IMR-90 (cell line): ENCODE measurements at regions not wholly inside any gene's neighbourhood (a gene's known extent, or its start where the extent isn't known, plus 50 kb on each side); places are given as distances from the start of the nearest gene placed in this dataset.

Experiments
- ATAC-seq: fragments of 200-7000 bp; cut with Tn5 transposase; 2 replicates; pipeline ENCODE4 v1.9.1; 2020; ENCODE audit warnings: low read depth, mild to moderate bottlenecking, moderate library complexity
- BruUV-seq: library from RNA; stranded (reverse); fragments of 400-500 nt; replicated peaks from 2 replicates; lab custom pipeline; 2021; lab: Mats Ljungman, UMichigan
- CTCF ChIA-PET: fragments of 300-600 bp; formaldehyde crosslinking; extraction: SDS; loops from one replicate; lab custom pipeline; 2021; ENCODE audit warnings: antibody characterized with exemption; lab: Yijun Ruan, JAX
- POLR2A ChIA-PET: fragments of 300-600 bp; sonication (Branson Sonifier 250); formaldehyde crosslinking; loops from one replicate; lab custom pipeline; 2022; ENCODE audit warnings: antibody characterized with exemption; ENCODE audit not compliant: unreplicated experiment; lab: Charles Lee
- DNase-seq: peaks from one replicate; pipeline ENCODE4 v3.0.0; 2013
- H2AFZ ChIP-seq: replicated peaks from 2 replicates; pipeline ENCODE3; 2013; ENCODE audit warnings: low read length, mild to moderate bottlenecking; ENCODE audit not compliant: poor library complexity
- H2AK5ac ChIP-seq: 2 replicates; pipeline ENCODE4 v1.6.1; 2013; ENCODE audit warnings: low read depth, low read length, inconsistent platforms
- H2AK9ac ChIP-seq: replicated peaks from 2 replicates; pipeline ENCODE3; 2013; ENCODE audit warnings: mild to moderate bottlenecking, low read depth, low read length, moderate library complexity; ENCODE audit not compliant: poor library complexity
- H2BK120ac ChIP-seq: 2 replicates; pipeline ENCODE4 v1.6.1; 2013; ENCODE audit warnings: low read depth, low read length, inconsistent platforms
- H2BK15ac ChIP-seq: 3 replicates; pipeline ENCODE4 v1.6.1; 2013; ENCODE audit warnings: low read depth, low read length, inconsistent platforms
- H2BK20ac ChIP-seq: 2 replicates; pipeline ENCODE4 v1.6.1; 2013; ENCODE audit warnings: low read depth, mild to moderate bottlenecking, inconsistent platforms, low read length, moderate library complexity
- H2BK5ac ChIP-seq: 2 replicates; pipeline ENCODE4 v1.6.1; 2013; ENCODE audit warnings: mild to moderate bottlenecking, low read depth, low read length, inconsistent platforms; ENCODE audit not compliant: poor library complexity, severe bottlenecking
- H3K14ac ChIP-seq: replicated peaks from 2 replicates; pipeline ENCODE4 v1.6.1; 2013; ENCODE audit warnings: low read depth, low read length, inconsistent platforms
- H3K18ac ChIP-seq: 2 replicates; pipeline ENCODE4 v1.6.1; 2013; ENCODE audit warnings: low read depth, low read length, control low read depth
- H3K23ac ChIP-seq: 2 replicates; pipeline ENCODE4 v1.6.1; 2013; ENCODE audit warnings: low read depth, low read length, inconsistent platforms
- H3K27ac ChIP-seq: 2 replicates; pipeline ENCODE4 v1.5.1; 2013; ENCODE audit warnings: mild to moderate bottlenecking, control low read depth, low read length; ENCODE audit not compliant: insufficient read depth
- H3K27me3 ChIP-seq: 2 replicates; pipeline ENCODE4 v1.6.1; 2013; ENCODE audit warnings: low read length; ENCODE audit not compliant: control insufficient read depth, insufficient read depth
- H3K36me3 ChIP-seq: 2 replicates; pipeline ENCODE4 v1.6.1; 2013; ENCODE audit warnings: low read length, mixed read lengths; ENCODE audit not compliant: control insufficient read depth, insufficient read depth
- H3K4ac ChIP-seq: 2 replicates; pipeline ENCODE4 v1.6.1; 2013; ENCODE audit warnings: low read depth, low read length, inconsistent platforms
- H3K4me1 ChIP-seq: 2 replicates; pipeline ENCODE4 v1.6.1; 2013; ENCODE audit warnings: low read length, mixed read lengths; ENCODE audit not compliant: control insufficient read depth, insufficient read depth
- H3K4me2 ChIP-seq: 2 replicates; pipeline ENCODE4 v1.6.1; 2013; ENCODE audit warnings: low read depth, mild to moderate bottlenecking, control low read depth, low read length, moderate library complexity
- H3K4me3 ChIP-seq: 2 replicates; pipeline ENCODE4 v1.5.1; 2013; ENCODE audit warnings: low read depth, mild to moderate bottlenecking, control low read depth, low read length, moderate library complexity; ENCODE audit not compliant: insufficient read depth
- H3K56ac ChIP-seq: 2 replicates; pipeline ENCODE4 v1.6.1; 2013; ENCODE audit warnings: low read length, inconsistent platforms; ENCODE audit not compliant: insufficient read depth; ENCODE audit errors: extremely low read depth
- H3K79me1 ChIP-seq, 2 experiments: 2 replicates each; pipeline ENCODE4 v1.6.1; 2013; ENCODE audit warnings: low read length in 2 of 2, inconsistent platforms in 1 of 2, low read depth in 1 of 2
- H3K9ac ChIP-seq: 2 replicates; pipeline ENCODE4 v1.6.1; 2013; ENCODE audit warnings: low read depth, low read length, control low read depth
- H3K9me1 ChIP-seq: 2 replicates; pipeline ENCODE4 v1.6.1; 2013; ENCODE audit warnings: low read length, inconsistent platforms; ENCODE audit not compliant: insufficient read depth
- H3K9me3 ChIP-seq: 2 replicates; pipeline ENCODE4 v1.6.1; 2013; ENCODE audit warnings: low read length; ENCODE audit not compliant: control insufficient read depth, insufficient read depth
- H4K20me1 ChIP-seq: 2 replicates; pipeline ENCODE4 v1.6.1; 2013; ENCODE audit warnings: low read length, inconsistent platforms; ENCODE audit not compliant: insufficient read depth
- H4K5ac ChIP-seq: 2 replicates; pipeline ENCODE4 v1.6.1; 2013; ENCODE audit warnings: mild to moderate bottlenecking, low read depth, low read length, control low read depth
- H4K8ac ChIP-seq, 2 experiments: 2 replicates each; pipeline ENCODE4 v1.6.1; 2013; ENCODE audit warnings: low read depth in 2 of 2, low read length in 2 of 2, control low read depth in 1 of 2, inconsistent platforms in 1 of 2
- H4K91ac ChIP-seq: 2 replicates; pipeline ENCODE4 v1.6.1; 2013; ENCODE audit warnings: low read depth, low read length, inconsistent platforms; ENCODE audit not compliant: insufficient read depth
- BHLHE40 ChIP-seq: fragments of 150-350 bp; IDR thresholded peaks from 2 replicates; pipeline ENCODE4 v1.6.1; 2016; ENCODE audit warnings: mild to moderate bottlenecking, low read depth, low read length
- CEBPB ChIP-seq: IDR thresholded peaks from 2 replicates; pipeline ENCODE4 v1.6.1; 2012; ENCODE audit warnings: low read depth, low read length, improper control_type of control experiment
- CHD1 ChIP-seq: IDR thresholded peaks from 2 replicates; pipeline ENCODE4 v1.6.1; 2012; ENCODE audit warnings: low read depth, low read length, improper control_type of control experiment
- ELK1 ChIP-seq: fragments of 150-350 bp; IDR thresholded peaks from 2 replicates; pipeline ENCODE4 v1.6.1; 2016; ENCODE audit warnings: low read depth, mild to moderate bottlenecking, low read length, moderate library complexity, borderline replicate concordance
- FOS ChIP-seq: fragments of 150-350 bp; IDR thresholded peaks from 2 replicates; pipeline ENCODE4 v1.6.1; 2016; ENCODE audit warnings: low read depth, low read length
- MAFK ChIP-seq: IDR thresholded peaks from 2 replicates; pipeline ENCODE4 v1.6.1; 2012; ENCODE audit warnings: low read depth, low read length, improper control_type of control experiment
- MAZ ChIP-seq: IDR thresholded peaks from 2 replicates; pipeline ENCODE4 v1.6.1; 2012; ENCODE audit warnings: low read depth, mild to moderate bottlenecking, low read length, improper control_type of control experiment, moderate library complexity, borderline replicate concordance
- MXI1 ChIP-seq: IDR thresholded peaks from 2 replicates; pipeline ENCODE4 v1.6.1; 2012; ENCODE audit warnings: low read depth, mild to moderate bottlenecking, low read length, moderate library complexity, borderline replicate concordance
- NFE2L2 ChIP-seq: fragments of 150-350 bp; IDR thresholded peaks from 2 replicates; pipeline ENCODE4 v1.6.1; 2016; ENCODE audit warnings: low read depth, mild to moderate bottlenecking, low read length
- POLR2A ChIP-seq: IDR thresholded peaks from 2 replicates; pipeline ENCODE4 v1.6.1; 2012; ENCODE audit warnings: mild to moderate bottlenecking, low read depth, low read length
- RAD21 ChIP-seq: IDR thresholded peaks from 2 replicates; pipeline ENCODE4 v1.6.1; 2012; ENCODE audit warnings: low read length, improper control_type of control experiment
- RCOR1 ChIP-seq: IDR thresholded peaks from 2 replicates; pipeline ENCODE4 v1.6.1; 2012; ENCODE audit warnings: mild to moderate bottlenecking, low read length, improper control_type of control experiment; ENCODE audit not compliant: insufficient replicate concordance
- RFX5 ChIP-seq: IDR thresholded peaks from 2 replicates; pipeline ENCODE4 v1.8.0; 2012; ENCODE audit warnings: low read depth, mild to moderate bottlenecking, low read length, moderate library complexity
- SMC3 ChIP-seq: fragments of 150-350 bp; IDR thresholded peaks from 2 replicates; pipeline ENCODE4 v1.6.1; 2016; ENCODE audit warnings: low read depth, mild to moderate bottlenecking, antibody characterized with exemption, low read length, moderate library complexity
- WGBS, 2 experiments: methylation state at CpG; one replicate each; pipeline versions ENCODE4 v1.1.5 to v1.1.7; 2013; ENCODE audit warnings: missing lambda C conversion rate in 2 of 2; ENCODE audit not compliant: insufficient read length in 1 of 2; ENCODE audit errors: extremely low coverage in 2 of 2; 5-methylcytosine and 5-hydroxymethylcytosine counted together
- dilution Hi-C: fragments of 300-500 bp; cut with HindIII; formaldehyde crosslinking; loops from one replicate; pipeline ENCODE4 v1.14.3; 2018; ENCODE audit warnings: low sequenced_read_pairs; ENCODE audit not compliant: unreplicated experiment
- in situ Hi-C: fragments of 300-500 bp; cut with MboI; formaldehyde crosslinking; loops from 3 replicates; pipeline ENCODE4 v1.14.3; 2019; ENCODE audit warnings: low sequenced_read_pairs, inconsistent platforms, mixed read lengths
- intact Hi-C: fragments of 100-400 bp; cut with micrococcal nuclease; formaldehyde crosslinking; loops from 2 replicates; pipeline ENCODE4 v1.10.0; 2022
- TF ChIP-seq, protein P1 (sequence below): fragments of 150-350 bp; IDR thresholded peaks from 2 replicates; pipeline ENCODE4 v1.6.1; 2017; ENCODE audit warnings: mild to moderate bottlenecking, antibody characterized with exemption, low read length, low read depth
- TF ChIP-seq, protein P2 (sequence below): conservative IDR thresholded peaks from 2 replicates; pipeline ENCODE4 v1.5.1; 2012; ENCODE audit warnings: mild to moderate bottlenecking, low read depth, low read length, improper control_type of control experiment

GRCh38 chr2:121873864-121874263 lies 118.4 kb downstream of the TSN start:
- no peak overlapping the region for H3K23ac ChIP-seq
- H3K36me3 ChIP-seq: no peaks in the 10 kb centered on the region
- no peak overlapping the region for H2BK20ac ChIP-seq
- 55% methylated on average over 5 of the region's 7 CpGs; no CpG with 5 or more reads in 1 of the 2 experiments for WGBS, 2 experiments
- no peak for ATAC-seq
- H3K79me1 ChIP-seq: no peaks in the 10 kb centered on the region
- H2BK5ac ChIP-seq: no peak overlapping the region
- no peak overlapping the region for H3K18ac ChIP-seq
- no peaks in the 10 kb centered on the region for H3K9me1 ChIP-seq
- no peaks in the 10 kb centered on the region for H3K4me1 ChIP-seq
- no peaks in the 10 kb centered on the region for H4K20me1 ChIP-seq
- dilution Hi-C loops (no loop called here), in situ Hi-C loops (no loop called here), intact Hi-C loops (no loop called here)
- no peaks in the 10 kb centered on the region for H3K9me3 ChIP-seq
- no peak overlapping the region for H4K91ac ChIP-seq
- no peak overlapping the region for H2AK9ac ChIP-seq
- ChIA-PET CTCF (no interaction called here), POLR2A (no interaction called here)
- H3K27me3 ChIP-seq: peaks cover 12% of the 10 kb centered on the region
- no peak overlapping the region for H3K4ac ChIP-seq
- H3K4me2 ChIP-seq: no peak overlapping the region
- H4K5ac ChIP-seq: no peak overlapping the region
- H2AK5ac ChIP-seq: no peak overlapping the region
- H3K9ac ChIP-seq: no peak overlapping the region
- no TSS peak for BruUV-seq
- H2BK120ac ChIP-seq: no peak overlapping the region
- H3K4me3 ChIP-seq: no peak overlapping the region
- H3K27ac ChIP-seq: no peak overlapping the region
- H4K8ac ChIP-seq: no peak overlapping the region
- H2BK15ac ChIP-seq: no peak overlapping the region
- peak overlapping the region; percentile 16 for H2AFZ ChIP-seq
- no peak for TF ChIP-seq MAZ
- TF ChIP-seq ELK1: no peak
- no peak for TF ChIP-seq NFE2L2
- no peak for TF ChIP-seq MXI1
- TF ChIP-seq FOS: no peak
- no peak for TF ChIP-seq RAD21
- no peak for TF ChIP-seq BHLHE40
- TF ChIP-seq SMC3: no peak
- no peak for TF ChIP-seq MAFK
- no peak for TF ChIP-seq RFX5
- no peak for TF ChIP-seq RCOR1
- no peak for TF ChIP-seq POLR2A
- TF ChIP-seq, protein P1, sequence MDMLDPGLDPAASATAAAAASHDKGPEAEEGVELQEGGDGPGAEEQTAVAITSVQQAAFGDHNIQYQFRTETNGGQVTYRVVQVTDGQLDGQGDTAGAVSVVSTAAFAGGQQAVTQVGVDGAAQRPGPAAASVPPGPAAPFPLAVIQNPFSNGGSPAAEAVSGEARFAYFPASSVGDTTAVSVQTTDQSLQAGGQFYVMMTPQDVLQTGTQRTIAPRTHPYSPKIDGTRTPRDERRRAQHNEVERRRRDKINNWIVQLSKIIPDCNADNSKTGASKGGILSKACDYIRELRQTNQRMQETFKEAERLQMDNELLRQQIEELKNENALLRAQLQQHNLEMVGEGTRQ: no peak
- no peak for TF ChIP-seq CHD1
- TF ChIP-seq, protein P2, sequence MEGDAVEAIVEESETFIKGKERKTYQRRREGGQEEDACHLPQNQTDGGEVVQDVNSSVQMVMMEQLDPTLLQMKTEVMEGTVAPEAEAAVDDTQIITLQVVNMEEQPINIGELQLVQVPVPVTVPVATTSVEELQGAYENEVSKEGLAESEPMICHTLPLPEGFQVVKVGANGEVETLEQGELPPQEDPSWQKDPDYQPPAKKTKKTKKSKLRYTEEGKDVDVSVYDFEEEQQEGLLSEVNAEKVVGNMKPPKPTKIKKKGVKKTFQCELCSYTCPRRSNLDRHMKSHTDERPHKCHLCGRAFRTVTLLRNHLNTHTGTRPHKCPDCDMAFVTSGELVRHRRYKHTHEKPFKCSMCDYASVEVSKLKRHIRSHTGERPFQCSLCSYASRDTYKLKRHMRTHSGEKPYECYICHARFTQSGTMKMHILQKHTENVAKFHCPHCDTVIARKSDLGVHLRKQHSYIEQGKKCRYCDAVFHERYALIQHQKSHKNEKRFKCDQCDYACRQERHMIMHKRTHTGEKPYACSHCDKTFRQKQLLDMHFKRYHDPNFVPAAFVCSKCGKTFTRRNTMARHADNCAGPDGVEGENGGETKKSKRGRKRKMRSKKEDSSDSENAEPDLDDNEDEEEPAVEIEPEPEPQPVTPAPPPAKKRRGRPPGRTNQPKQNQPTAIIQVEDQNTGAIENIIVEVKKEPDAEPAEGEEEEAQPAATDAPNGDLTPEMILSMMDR: no peak
- no peak for TF ChIP-seq CEBPB
- DNase-seq: no peak
- no peak overlapping the region for H3K14ac ChIP-seq
- no peak overlapping the region for H3K56ac ChIP-seq
